ENCODE measurements at regions not wholly inside any gene's neighbourhood (a gene's known extent, or its start where the extent isn't known, plus 50 kb on each side); places are given as distances from the start of the nearest gene placed in this dataset.

DNA sequence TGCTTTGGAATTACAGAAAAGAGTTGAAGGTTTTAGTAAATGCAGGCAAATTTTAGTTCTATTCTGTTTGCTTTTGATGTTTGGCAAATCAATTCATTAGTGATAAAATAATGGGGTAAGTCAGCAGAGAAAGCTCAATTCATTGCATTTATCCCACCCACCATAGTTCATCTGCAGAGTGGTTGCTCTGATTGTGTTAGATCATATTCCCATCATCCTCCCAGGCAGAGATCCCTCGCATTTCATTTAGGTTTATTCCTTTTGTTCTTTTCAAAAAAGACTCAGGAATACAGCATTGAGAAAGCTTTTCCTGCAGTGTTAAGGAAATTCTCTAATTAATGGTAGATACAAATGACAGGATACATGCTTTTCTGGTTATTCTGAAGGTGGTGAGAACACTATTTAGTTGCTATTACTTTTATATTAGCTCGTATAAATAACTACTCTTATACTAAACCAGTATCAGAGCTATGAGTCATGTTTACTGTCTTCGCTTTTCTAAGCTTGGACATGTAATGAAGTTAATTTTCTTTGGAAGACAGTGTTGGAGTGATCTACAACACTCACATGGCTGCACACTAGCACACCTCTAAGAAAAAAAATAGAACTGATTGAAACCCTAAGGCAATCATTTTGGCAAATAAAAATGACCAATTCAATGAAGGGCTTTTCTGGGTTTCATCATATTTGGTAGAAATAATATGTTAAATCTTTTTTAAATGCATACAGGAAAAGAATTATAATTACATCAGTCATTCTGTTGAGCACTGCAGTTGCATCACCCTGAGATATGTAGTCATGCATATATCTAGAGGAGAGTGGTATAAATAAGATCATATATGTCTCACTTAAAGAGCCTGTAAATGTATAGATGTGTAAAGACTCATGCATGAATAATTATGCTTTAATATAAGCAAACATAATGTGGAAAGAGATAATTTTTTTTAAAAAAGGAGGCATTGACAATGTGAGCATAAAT lies 351.6 kb downstream of the PCDH7 start:
- DNase-seq, result no peak

DNA sequence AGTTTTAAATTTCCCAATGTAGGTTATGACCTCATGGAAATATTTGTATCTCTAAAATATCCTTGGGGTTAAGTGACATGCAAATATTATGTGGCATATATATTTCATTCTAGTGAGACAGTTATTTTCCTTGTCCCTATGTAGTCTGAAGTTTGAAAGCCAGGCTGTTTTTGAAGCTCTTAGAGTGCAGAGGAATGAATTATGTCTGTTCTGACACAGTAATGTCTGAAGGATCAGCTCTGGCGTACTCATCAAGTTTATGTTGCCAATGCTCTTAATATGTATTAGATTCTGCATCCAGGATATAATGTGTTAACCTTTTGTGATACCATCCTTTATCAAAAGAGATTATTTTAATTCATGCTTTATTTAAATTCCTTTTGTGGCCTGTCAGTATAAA lies 355.8 kb downstream of the PCDH7 start:
- DNase-seq, result no peak

DNA sequence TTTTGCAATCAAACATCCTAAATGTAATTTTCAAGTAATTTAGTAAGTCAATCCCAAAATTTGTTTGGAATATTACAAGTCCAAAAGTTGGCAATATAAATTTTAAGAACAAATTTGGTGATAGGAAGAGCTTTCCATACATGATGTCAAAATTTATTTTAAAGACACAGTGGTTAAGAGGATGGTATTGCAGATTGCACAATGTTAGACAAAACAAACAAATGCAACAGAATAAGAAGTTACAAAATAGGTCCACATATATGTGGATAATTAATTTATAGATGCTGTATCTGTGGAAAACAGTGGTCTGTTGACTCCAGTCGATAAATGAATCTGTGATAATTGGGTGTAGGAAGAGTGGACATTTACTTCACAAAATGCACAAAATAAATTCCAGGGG lies 358.5 kb downstream of the PCDH7 start:
- no peak for DNase-seq

DNA sequence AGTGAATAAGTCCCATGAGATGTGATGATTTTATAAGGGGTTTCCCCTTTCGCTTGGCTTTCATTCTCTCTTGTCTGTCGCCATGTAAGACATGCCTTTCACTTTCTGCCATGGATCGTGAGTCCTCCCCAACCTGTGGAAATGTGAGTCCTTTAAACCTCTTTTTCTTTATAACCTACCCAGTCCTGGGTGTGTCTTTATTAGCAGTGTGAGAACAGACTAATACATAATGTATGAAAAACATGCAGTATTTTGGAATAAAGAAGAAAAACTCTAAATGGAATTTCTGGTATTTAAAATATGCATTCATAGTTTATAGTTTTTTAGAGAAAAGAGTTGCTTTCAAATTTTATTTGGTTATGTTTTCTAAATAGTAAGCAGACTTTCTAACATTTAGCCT lies 360.7 kb downstream of the PCDH7 start:
- DNase-seq, result no peak

DNA sequence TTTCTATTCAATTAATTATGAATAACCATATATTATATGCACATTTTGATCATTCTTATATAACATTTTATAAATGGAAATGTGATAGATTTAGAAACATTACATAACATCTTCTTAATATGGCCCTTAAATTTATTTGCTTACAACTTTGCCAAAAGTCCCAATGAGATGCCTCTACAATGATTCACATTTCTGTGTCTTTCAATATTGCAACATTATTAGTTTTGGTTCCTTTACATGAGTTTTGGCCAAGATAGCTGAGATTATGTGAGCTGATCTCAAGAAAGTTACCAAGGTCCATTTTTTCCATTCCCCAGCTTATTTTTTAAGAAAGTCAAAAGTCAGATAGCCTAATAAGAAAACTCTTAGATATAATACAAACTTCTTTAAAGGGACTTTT lies 361.2 kb downstream of the PCDH7 start:
- no peak for DNase-seq

DNA sequence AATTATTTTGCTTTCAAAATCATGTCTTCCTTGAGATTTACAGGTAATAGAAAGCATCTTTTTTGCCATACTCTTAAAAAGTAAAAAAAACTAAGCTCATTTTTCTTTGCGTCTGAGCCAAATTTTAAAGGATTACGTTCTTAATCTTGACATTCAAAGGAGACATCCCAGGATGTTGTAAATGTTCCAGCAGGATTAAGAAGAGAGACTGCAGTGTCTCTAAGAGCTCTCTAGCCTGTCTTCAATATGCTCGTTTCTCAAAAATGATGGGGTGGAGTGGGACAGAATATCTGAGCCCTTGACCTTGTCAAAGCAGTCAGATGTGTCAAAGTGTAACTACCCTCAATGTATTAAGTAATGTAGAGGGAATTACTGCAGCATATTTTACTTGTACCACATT lies 363.3 kb downstream of the PCDH7 start:
- DNase-seq, result no peak

DNA sequence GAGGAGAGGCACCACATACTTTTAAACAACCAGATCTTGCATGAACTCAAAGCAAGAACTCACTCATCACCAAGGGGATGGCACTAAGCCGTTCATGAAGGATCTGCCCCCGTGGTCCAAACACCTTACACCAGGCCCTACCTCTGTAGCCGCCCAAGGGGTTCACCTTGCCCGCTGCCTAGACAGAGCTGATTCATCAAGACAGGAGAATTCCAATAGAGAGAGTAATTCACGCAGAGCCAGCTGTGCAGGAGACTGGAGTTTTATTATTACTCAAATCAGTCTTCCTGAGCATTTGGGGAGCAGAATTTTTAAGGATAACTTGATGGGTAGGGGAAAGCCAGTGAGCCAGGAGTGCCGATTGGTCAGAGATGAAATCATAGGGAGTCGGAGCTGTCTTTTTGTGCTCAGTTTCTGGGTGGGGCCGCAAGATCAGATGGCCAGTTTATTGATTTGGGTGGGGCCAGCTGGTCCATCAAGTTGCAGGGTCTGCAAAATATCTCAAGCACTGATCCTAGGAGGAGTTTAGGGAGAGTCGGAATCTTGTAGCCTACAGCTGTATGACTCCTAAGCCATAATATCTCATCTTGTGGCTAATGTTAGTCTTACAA lies 364.7 kb downstream of the PCDH7 start:
- no peak for DNase-seq

DNA sequence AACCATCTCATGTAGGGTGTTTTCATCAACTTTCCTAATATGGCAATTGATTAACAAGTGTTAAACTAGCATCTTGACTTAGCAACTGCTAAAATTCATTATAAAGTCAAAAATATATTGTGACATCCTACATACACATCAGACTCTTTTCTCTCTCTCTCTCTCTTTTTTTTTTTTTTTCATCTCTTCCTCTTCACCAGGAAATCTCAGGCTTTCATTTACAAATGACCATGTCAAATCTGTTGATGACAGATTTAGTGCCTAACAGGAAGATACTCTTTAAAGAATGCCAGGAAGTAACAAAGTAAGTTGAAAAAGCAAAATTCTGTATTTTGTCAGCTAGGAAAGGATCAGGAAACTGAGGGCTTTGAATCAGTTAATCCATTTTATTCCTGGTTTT lies 365.5 kb downstream of the PCDH7 start:
- DNase-seq, result no peak

DNA sequence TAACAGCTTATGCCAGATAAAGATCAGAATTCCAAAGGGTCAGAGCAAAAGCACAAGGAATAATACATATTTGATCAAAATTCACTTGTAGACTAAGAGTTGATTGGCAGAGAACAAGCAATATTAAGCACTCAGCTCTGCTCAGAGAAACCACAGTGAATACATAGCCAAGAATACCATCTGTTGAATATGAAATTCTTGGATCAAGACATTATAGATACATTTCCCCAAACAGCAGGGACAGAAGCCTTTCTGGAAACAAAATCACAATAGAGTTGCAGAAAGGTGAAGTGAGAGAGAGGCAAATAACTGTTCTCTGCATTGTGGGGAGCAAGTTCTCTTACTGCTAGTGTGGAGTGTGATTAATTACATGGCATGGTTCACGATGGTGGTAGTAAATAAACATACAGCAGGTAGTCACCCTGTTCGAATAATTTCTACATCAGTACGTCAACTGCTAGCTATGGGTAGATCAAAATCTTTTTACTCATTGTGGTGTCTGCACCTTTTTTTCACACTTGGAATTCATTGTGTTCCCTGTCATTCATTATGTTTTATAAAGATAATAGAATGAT lies 366.7 kb downstream of the PCDH7 start:
- no peak for DNase-seq

DNA sequence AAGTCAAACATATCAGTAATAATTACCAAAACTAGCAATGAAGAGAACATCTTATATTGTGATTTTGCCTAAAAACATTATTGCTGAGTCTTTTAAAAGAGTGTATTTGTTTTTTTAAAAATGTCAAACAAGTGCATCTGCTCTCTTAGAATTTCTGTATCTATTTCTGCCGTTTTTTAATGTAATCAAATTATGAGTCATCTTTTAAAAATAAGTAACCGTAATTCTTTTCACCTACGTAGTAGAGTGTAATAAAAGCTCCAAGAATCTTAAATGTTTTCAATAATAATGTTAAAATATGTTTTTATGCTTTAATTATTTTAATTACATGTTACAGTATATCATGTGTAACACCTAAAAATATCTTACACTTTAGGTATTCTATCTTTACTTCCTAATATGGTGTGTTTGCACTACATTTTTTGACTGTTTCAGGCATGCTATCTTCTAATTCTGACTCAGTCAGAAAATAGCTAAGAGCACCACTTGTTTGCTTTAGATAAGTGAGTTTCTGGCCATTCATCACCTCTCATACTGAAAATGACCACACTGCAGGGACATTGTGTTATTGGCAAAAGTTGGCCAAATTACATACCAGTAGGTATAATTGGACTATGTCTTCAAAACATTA lies 368.5 kb downstream of the PCDH7 start:
- no peak for DNase-seq

DNA sequence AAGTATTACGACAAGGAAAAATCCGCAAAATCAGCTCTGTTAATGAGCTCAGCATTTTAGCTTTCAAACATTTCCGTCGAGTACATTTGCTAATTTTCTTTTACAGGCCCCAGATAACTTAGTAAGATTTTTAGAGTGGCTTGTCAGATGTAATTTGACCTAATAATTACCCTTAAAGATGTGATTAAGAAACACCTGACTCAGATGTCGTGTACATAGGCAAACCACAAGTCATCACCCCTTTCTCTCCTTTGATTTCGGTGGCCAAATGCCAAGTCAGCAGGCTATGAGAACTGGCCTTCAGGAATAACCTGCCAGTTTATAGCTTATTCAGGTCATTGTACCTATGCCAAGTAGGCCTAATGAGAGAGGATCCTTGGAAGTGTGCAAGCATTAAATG lies 369.6 kb downstream of the PCDH7 start:
- no peak for DNase-seq

DNA sequence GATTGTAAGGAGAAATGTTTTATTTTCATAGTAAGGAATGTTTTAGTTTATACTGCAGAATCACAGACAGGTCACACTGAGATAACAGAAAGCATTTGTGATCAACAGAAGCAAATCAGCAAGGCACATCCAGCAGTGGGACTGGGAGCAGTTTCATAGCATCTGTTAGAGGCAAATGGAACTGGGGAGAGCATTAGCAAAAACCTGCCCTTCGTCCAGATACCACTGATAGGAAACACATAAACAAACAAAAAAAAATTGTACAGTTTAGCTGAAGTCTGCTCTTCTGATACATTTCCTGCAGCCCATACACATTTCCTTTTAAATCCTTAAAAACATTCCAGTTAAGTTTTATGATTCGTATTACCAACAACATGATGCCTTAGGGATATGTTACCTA lies 374.3 kb downstream of the PCDH7 start:
- no peak for DNase-seq

DNA sequence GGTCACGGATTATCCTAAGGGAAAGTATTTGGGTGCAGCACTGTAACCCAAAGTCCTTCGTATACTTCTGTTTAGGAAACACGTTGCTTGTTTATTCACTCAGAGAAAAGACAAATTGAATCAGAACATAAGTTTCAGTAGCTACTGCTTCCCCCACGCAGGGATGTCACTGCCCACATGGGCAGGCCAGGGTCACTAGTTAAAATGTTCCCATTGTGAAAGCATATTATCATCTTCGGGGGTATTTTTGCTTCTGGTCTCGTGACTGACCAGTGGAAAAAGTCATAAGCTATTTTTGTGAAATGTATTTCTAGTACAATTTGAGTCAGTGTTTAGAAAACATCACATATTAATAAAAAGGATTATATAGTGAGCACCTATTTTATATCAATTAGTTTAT lies 377.8 kb downstream of the PCDH7 start:
- DNase-seq, result no peak

DNA sequence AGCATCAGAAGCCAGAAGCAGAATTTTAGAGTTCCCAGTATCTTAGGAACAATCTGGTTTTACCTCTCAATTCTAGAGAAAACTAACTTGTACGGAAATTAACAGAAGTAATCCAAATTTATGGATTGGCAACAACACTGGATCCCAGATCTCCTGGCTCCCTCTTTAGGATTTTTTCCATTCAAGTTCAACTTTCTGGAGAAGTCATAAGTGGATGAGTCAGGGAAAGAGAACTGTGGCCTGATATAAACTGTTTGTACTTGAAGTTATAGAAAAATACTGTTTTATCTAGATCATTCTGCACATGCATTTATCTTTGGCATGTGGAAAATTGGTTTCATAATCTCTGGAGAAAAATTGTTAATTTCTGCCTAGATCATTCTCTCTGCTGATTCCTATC lies 380.4 kb downstream of the PCDH7 start:
- DNase-seq, result no peak

DNA sequence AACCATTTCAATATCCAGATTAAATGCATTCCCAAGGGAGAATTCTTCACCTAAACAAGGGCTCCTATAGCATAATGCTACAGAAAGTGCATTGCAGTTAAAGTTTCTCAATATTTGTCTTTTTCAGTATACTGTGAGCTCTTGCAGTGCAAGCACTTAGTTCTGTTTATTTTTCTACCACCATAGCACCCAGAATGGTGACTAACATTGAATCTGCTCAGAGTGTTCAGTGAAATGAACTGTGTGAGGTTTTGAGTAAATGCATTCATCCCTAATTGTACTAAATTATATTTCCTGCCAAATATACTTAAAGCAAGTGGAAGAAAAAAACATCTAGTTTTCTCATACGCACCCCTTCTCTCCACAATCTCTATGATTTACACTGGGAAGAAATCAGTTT lies 383.9 kb downstream of the PCDH7 start:
- no peak for DNase-seq

DNA sequence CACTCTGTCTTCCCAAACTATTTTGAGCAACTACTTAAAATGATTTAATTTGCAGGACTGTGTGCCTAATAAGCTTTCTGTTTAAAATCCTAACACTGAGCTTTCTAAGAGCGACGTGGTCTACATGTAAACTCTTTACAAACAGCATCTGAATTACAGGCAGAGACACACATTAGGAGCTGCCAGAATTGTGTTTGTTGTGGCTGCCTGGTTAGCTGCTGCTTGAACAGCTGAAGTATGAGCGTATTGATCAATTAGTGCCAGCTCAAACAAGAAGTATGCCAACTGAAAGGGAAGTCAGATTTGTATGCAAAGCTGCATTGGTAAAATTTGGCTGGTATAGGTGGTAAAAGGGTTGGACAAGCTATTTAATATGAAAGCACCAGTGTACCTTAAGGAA lies 384.4 kb downstream of the PCDH7 start:
- no peak for DNase-seq

DNA sequence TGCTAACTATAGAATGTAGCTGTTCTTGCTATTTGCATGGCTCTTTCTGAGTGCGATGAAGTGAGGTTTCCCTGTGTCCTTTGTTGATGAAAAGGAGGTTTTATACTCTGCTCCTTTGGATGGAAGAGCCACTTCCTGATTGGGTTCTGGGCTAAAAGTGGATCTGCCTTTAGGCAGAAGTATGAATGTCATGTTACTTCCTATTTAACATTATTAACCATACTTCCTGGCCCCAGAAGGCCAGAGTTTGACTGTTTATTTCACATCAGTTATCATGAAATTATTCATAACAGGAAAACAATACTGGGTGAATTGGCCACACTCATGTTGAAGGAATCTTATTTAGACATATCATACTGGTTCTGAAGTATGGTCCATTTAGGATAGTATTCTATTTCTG lies 386.2 kb downstream of the PCDH7 start:
- no peak for DNase-seq

DNA sequence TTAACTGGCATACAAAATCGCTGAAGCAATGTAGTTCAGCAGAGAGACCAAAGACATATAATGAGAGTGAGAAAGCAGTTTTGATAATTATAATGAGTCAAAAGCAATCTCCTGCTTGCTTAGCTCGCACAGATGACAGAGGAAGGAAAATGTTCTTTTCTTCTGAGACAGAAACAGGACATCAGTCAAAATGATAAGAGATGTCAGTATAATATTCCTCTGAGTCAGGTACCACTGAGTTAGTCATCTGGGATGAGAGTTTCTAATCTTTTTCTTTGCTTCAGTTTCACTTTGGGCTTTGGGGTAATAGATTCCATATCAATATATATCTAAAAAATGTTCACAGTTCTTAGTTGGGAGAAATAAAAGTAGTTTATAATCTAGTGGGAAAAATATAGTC lies 387.2 kb downstream of the PCDH7 start:
- no peak for DNase-seq

DNA sequence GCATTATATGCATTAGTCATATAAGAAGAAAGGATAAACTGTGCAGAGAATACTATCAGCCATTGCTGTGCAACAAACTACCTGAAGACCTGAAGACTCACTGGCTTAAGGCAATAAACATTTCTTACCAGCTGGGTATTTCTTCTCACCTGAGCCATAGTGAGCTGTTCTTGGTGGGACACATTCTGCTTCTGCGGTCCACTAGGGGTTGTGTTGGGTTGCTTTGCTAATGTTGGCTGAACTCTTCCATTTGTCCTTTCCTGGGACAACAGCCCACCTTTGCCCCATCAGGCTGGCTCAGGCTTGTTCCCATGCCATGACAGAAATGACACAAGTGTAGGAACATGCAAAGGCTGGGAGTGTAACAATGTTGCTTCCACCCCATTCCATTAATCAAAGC lies 388.6 kb downstream of the PCDH7 start:
- no peak for DNase-seq

DNA sequence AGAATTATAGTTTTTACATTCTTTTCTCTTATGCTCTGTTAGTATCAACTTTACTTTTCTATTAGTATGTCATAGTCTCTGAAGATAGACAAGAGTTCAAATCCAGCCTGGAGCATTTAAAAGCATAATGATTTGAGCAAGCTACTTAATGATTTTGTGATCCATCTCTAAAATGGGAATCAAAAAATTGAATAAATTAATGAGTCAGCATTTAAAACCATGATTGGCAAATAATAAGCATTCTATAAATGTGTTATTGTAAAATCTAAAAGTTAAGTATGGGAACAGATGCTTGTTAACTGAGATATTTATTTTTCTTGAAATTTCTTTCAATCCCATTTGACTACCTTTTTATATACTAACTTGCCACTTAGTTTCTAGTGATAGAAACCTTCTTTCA lies 391.6 kb downstream of the PCDH7 start:
- DNase-seq, result no peak

DNA sequence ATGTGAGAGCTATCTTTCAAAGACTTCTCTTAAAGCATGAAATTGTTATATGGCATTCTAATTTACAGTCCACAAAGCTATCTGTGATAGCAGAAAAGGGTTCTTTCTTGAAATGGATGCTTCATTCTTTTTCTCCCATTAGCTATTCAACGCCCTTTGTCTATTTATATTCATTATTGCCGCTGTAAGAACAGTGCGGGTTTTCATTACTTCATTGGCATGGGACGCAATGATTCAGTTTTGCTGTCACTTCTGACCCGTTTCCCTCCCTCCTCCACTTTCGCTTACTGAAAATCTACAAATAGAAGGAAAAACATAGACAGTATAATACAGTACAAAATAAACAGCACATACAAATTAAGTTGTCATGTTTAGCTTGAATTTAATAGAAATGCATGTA lies 394.6 kb downstream of the PCDH7 start:
- DNase-seq, result no peak

DNA sequence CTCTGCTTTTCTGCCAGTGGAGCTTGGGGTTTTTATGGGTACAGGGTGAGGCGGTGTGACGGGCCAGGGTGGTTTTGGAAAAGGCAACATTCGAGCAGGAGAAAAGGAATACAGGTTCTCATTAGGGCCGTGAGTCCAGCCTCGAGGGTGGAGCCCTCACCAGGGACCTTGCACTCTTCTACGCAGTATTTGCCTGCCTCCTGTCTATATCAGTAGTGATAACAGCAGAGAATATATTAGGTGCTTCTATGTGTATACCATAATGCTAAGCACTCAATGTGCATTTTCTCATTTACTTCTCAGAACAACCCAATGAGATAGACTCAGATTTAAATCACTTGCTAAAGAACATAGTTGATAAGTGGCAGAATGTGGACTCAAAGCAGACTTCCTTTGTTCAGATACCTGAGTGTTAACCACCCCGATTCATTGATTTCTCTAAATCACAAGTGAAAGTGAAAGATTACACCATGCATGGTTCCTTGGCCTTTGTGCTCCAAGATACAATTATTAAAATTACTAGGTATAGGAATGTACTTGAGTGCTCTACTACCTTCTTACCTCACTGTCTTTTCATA lies 403.9 kb downstream of the PCDH7 start:
- no peak for DNase-seq

DNA sequence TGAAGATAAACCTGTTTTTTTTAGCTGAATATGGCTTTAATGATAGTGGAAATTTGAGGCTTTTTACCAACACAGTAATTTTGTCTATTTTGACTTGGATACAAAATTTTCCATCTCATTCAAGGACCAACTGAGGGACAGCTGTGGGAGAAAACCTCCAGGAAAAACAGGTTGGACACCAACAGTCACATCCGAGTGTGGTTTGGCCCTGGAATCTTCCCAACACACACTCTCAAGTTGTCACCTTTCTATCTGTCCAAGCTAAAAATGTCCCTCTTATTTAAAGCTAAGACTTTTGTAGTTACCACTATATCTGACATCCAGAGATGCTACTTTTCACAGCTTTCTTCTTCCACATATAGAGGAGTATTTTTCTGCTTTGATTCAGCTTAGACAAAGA lies 404.9 kb downstream of the PCDH7 start:
- DNase-seq, result no peak

Data from CD4-positive, alpha-beta T cell treated with Interleukin-17A for 1 hour (primary cell).